HG02938 (cell line): ENCODE measurements at regions not wholly inside any gene's neighbourhood (a gene's known extent, or its start where the extent isn't known, plus 50 kb on each side); places are given as distances from the start of the nearest gene placed in this dataset.

ENCODE experiments used
- ATAC-seq: cut with Tn5 transposase; IDR thresholded peaks from one replicate; pipeline ENCODE4 v1.9.1; 2021; ENCODE audit warnings: mild to moderate bottlenecking, moderate library complexity; ENCODE audit not compliant: unreplicated experiment

- ATAC-seq = no peak
These were observed 298.2 kb downstream of the CTTN start for GRCh38 chr11:70696564-70696963.

GRCh38 chr11:70697701-70698100 is 299.4 kb downstream of the CTTN start:
- no peak for ATAC-seq

GRCh38 chr11:70698871-70699270 is 300.5 kb downstream of the CTTN start:
- ATAC-seq = no peak

- no peak for ATAC-seq
These were observed 301.2 kb downstream of the CTTN start for GRCh38 chr11:70699294-70700221.

- ATAC-seq = no peak
These were observed 302.1 kb downstream of the CTTN start for GRCh38 chr11:70700453-70700852.

- ATAC-seq = no peak
These were observed 302.5 kb downstream of the CTTN start for GRCh38 chr11:70700871-70701270.

GRCh38 chr11:70702040-70702648 is 303.8 kb downstream of the CTTN start:
- ATAC-seq = no peak

- no peak for ATAC-seq
These were observed 305.1 kb downstream of the CTTN start for GRCh38 chr11:70703141-70704064.

- no peak for ATAC-seq
These were observed 306.8 kb downstream of the CTTN start for GRCh38 chr11:70705097-70705496.

- no peak for ATAC-seq
These were observed 307.6 kb downstream of the CTTN start for GRCh38 chr11:70705930-70706329.

- no peak for ATAC-seq
These were observed 309.5 kb downstream of the CTTN start for GRCh38 chr11:70707821-70708220.

- ATAC-seq = no peak
These were observed 311.3 kb downstream of the CTTN start for GRCh38 chr11:70709596-70709995.

- ATAC-seq = no peak
These were observed 311.9 kb downstream of the CTTN start for GRCh38 chr11:70710192-70710591.

GRCh38 chr11:70710601-70711000 is 312.3 kb downstream of the CTTN start:
- no peak for ATAC-seq

- ATAC-seq = no peak
These were observed 313.0 kb downstream of the CTTN start for GRCh38 chr11:70711095-70711910.

GRCh38 chr11:70711911-70712185 is 313.5 kb downstream of the CTTN start:
- ATAC-seq = no peak

- ATAC-seq = no peak
These were observed 314.1 kb downstream of the CTTN start for GRCh38 chr11:70712471-70712870.

- no peak for ATAC-seq
These were observed 314.9 kb downstream of the CTTN start for GRCh38 chr11:70713086-70713835.

GRCh38 chr11:70713988-70714665 is 315.8 kb downstream of the CTTN start:
- no peak for ATAC-seq
